ENCODE measurements at regions not wholly inside any gene's neighbourhood (a gene's known extent, or its start where the extent isn't known, plus 50 kb on each side); places are given as distances from the start of the nearest gene placed in this dataset.

DNA sequence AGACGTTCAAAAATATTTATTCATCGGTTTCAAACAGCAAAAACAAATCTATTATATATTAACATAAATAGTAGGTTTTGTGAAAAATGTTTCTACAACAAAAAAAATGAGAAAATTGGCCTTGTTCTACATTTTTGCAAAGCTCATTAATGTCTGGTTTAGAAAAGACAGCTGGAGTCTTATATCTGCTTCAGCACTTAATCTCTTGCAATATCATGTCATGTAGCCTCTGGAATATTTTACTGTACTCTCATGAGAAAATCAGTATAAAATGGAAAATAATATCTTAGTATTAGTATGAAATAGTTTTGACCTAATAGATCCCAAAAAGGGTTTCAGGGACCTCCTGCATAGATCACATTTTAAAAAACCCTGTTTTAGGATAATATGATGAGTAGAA, 326.6 kb downstream of the ARL4A start:
- no peak for TF ChIP-seq CTCF (conservative IDR thresholded peaks at IDR 0.05; ENCODE audit: low read depth)
- ChIA-PET CTCF (interaction anchor here (0.7 kb wide), 1 partner anchor 312 kb away, joined by 5 read pairs; no protein-coding TSS in a partner anchor), POLR2A (ENCODE audit: low non-redundant PET) (no interaction called here)
- no peak overlapping the region for H3K27ac ChIP-seq
- no peak for DNase-seq (ENCODE audit: low spot score)

DNA sequence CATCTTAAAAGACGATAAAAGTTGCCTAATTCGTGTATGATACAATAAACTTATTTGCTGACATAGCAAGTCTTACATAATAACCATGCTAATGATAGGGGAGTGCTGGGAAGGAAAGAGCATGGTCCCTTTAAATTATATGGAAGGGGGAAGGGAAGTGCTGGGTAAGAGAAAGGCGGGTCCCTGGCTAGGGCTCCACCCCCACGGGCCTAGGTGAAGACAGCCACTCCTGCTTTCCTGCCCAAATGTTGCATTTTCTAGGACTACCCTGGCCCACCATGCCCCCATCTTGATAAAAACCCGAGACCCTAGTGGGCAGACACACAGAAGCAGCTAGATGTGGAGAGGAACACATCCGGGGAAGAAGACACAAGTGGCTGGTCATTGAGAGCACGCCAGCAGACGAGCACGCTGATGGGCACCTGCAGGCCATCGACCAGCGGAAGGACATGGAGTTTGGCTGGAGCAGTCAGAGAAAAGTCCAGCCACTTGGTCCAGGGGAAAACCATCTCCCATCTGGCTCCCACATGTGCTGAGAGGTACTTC, 328.7 kb downstream of the ARL4A start:
- POLR2A ChIA-PET (ENCODE audit: low non-redundant PET), result no interaction called here

DNA sequence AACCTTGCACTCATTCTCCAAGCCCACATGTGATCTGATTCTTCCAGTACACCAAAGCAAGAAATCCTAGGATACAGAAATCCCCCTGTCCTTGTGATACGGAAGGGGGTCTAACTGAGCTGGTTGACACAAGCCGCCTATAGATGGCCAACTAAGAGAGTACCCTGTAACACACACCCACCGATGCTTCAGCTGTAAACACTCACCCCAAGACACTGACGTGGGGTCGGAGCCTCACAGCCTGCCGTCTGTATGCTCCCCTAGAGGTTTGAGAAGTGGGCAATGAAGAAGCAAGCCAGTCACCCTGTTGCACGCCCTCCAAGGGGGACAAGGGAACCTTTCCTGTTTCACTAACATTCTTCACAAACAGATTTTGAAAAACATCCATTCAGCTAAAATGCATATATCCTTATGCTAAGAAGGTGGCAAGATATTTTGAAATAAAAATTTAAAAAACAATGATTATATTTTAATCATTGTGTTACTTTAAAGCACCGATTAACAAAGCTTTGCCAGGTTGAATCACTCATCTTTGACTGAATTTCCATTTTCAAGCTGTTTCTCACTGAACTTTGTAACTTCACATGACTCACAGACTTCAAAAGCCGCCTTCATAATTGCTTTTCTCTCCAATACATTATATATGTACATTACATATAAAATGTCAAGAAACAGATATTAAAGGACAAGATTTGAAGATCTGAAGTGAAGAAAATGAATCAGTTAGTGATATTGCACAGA, 329.3 kb downstream of the ARL4A start:
- peak overlapping the region; percentile 83 for H3K27ac ChIP-seq
- POLR2A ChIA-PET (ENCODE audit: low non-redundant PET), result no interaction called here
- CTCF ChIA-PET, result interaction anchor here (0.6 to 1.1 kb wide), 3 partner anchors 82 to 377 kb away, joined by 3 to 4 read pairs (median 3); no protein-coding TSS in a partner anchor
- peak; percentile 13 for DNase-seq (ENCODE audit: low spot score)
- TF ChIP-seq CTCF (conservative IDR thresholded peaks at IDR 0.05; ENCODE audit: low read depth), result no peak

More for the DNA sequence above, 328.7 kb downstream of the ARL4A start:
- no peak for DNase-seq (ENCODE audit: low spot score)
- TF ChIP-seq CTCF (conservative IDR thresholded peaks at IDR 0.05; ENCODE audit: low read depth), result no peak
- CTCF ChIA-PET, result no interaction called here
- H3K27ac ChIP-seq, result peak overlapping the region; percentile 83

GRCh38 chr7:13017333-13017857, 330.0 kb downstream of the ARL4A start:
- POLR2A ChIA-PET (ENCODE audit: low non-redundant PET), result no interaction called here

DNA sequence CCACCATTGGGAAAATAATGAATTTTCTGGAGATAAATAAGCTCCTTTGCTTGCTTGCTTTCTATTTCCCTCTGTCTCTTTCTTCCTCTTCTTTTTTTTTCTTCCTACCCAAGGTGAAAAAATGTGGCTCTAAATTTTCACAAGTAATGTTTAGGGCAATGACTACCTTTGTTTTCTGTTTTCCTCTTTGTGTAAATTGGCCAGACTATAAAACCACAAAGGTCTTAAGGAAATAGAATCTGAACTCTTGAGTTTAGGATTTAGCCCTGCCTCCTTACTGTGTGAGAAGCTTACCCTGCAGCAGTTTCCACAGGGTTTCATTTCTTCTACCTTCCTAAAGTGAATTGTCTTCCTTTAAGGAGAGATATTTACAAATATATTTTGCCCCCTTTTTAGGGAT, 330.4 kb downstream of the ARL4A start:
- POLR2A ChIA-PET (ENCODE audit: low non-redundant PET), result no interaction called here
- H3K27ac ChIP-seq, result no peak overlapping the region
- CTCF ChIA-PET, result interaction anchor here (0.7 to 1.1 kb wide), 2 partner anchors 331 to 1159 kb away, joined by 3 to 4 read pairs; no protein-coding TSS in a partner anchor
- no peak for DNase-seq (ENCODE audit: low spot score)
- TF ChIP-seq CTCF (conservative IDR thresholded peaks at IDR 0.05; ENCODE audit: low read depth), result no peak

More at GRCh38 chr7:13017333-13017857, 330.0 kb downstream of the ARL4A start:
- no peak for TF ChIP-seq CTCF (conservative IDR thresholded peaks at IDR 0.05; ENCODE audit: low read depth)
- DNase-seq (ENCODE audit: low spot score), result peak; percentile 59
- CTCF ChIA-PET, result interaction anchor here (0.6 to 1.1 kb wide), 2 partner anchors 83 to 331 kb away, joined by 3 to 4 read pairs; no protein-coding TSS in a partner anchor
- H3K27ac ChIP-seq, result no peak overlapping the region; the same call in 1 of the 2 replicates

DNA sequence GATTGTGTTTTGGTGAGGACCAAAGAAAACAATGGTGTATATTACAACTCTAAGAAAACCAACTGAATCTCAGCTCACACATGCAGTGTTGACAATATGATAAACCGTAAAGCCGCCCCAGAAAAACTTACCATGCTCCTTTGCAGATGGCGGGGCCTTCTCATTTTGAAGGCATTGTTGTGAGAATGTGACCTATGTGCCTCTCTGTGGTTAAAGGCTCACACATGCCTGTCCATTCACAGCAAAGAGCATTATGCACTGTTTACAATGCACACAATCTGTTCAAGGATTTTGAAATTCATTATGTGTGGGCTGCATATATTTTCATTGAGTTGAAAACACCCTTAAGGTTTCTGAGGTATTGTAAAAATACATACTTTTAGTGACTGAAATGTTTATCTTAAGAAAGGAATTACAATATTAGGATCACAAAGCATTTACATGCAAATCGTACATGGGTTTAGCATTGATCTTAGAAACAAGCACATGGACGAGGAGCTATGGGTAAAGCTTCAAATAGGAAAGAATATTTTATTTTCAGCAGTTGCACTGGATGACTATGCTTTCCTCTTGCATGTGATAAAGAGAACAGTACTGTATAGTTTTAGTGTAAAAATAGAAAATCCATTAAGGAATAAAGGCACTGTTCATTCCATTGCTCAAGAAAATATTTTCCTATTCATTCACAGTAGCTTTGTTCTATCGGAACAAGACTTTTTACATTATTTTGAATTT, 334.3 kb downstream of the ARL4A start:
- no peak for DNase-seq (ENCODE audit: low spot score)
- ChIA-PET CTCF (interaction anchor here (0.7 kb wide), 1 partner anchor 404 kb away, joined by 3 read pairs; no protein-coding TSS in a partner anchor), POLR2A (ENCODE audit: low non-redundant PET) (no interaction called here)
- TF ChIP-seq CTCF (conservative IDR thresholded peaks at IDR 0.05; ENCODE audit: low read depth), result no peak
- H3K27ac ChIP-seq, result no peak overlapping the region

Data from RWPE1 (cell line).